SU-DHL-6 (cell line): ENCODE measurements at regions not wholly inside any gene's neighbourhood (a gene's known extent, or its start where the extent isn't known, plus 50 kb on each side); places are given as distances from the start of the nearest gene placed in this dataset.

Experiments
- H2AFZ ChIP-seq: fragments of 200-600 bp; sonication (generic); 2 replicates; pipeline ENCODE4 v1.6.1; 2014; ENCODE audit warnings: low read depth, mild to moderate bottlenecking, moderate library complexity, mixed read lengths, antibody characterized with exemption, low read length; ENCODE audit not compliant: severe bottlenecking
- H3F3A ChIP-seq: fragments of 200-600 bp; shearing (Covaris generic); 2 replicates; pipeline ENCODE4 v1.6.0; 2016; ENCODE audit warnings: antibody characterized with exemption, mild to moderate bottlenecking; ENCODE audit not compliant: insufficient read depth
- H3K27ac ChIP-seq: fragments of 200-600 bp; sonication (generic); 2 replicates; pipeline ENCODE4 v1.5.1; 2016; ENCODE audit warnings: low read depth, mild to moderate bottlenecking, low read length, moderate library complexity, mixed read lengths
- H3K27me3 ChIP-seq: fragments of 200-600 bp; sonication (generic), shearing (Covaris generic); 2 replicates; pipeline ENCODE4 v1.6.0; 2014; ENCODE audit warnings: mild to moderate bottlenecking, low read length
- H3K36me3 ChIP-seq: fragments of 200-600 bp; sonication (generic); 2 replicates; pipeline ENCODE4 v1.6.1; 2014; ENCODE audit warnings: mild to moderate bottlenecking, low read length, mixed read lengths
- H3K4me2 ChIP-seq: fragments of 300-600, 200-600 bp; shearing (Covaris generic), sonication (generic); 2 replicates; pipeline ENCODE4 v1.6.0; 2014; ENCODE audit warnings: low read length, low read depth, mild to moderate bottlenecking; ENCODE audit not compliant: poor library complexity, severe bottlenecking
- H3K4me3 ChIP-seq: fragments of 200-600 bp; sonication (generic); 2 replicates; pipeline ENCODE4 v1.5.1; 2014; ENCODE audit warnings: antibody characterized with exemption, low read length, mild to moderate bottlenecking, mixed read lengths; ENCODE audit not compliant: insufficient read depth, poor library complexity, severe bottlenecking
- H3K79me2 ChIP-seq: fragments of 200-600 bp; sonication (generic); 2 replicates; pipeline ENCODE4 v1.6.1; 2014; ENCODE audit warnings: mild to moderate bottlenecking, low read length, moderate library complexity; ENCODE audit not compliant: insufficient read depth
- H3K9ac ChIP-seq: fragments of 200-600 bp; sonication (generic); 2 replicates; pipeline ENCODE4 v1.7.0; 2014; ENCODE audit warnings: mild to moderate bottlenecking, low read length
- H3K9me2 ChIP-seq: fragments of 200-600 bp; sonication (generic); replicated peaks from 2 replicates; pipeline ENCODE4 v1.6.1; 2014; ENCODE audit warnings: low read length; ENCODE audit not compliant: insufficient read depth
- H3K9me3 ChIP-seq: fragments of 200-600 bp; sonication (generic); 2 replicates; pipeline ENCODE4 v1.6.1; 2014; ENCODE audit warnings: low read length, mixed read lengths; ENCODE audit not compliant: insufficient read depth
- H4K20me1 ChIP-seq: fragments of 200-600 bp; sonication (generic); 2 replicates; pipeline ENCODE4 v1.6.1; 2014; ENCODE audit warnings: low read depth, mild to moderate bottlenecking, antibody characterized with exemption, low read length, moderate library complexity, mixed read lengths
- CTCF ChIP-seq: fragments of 200-600 bp; sonication (generic); IDR thresholded peaks from one replicate; pipeline ENCODE4 v1.5.1; 2017; ENCODE audit warnings: antibody characterized with exemption, mild to moderate bottlenecking, low read length, moderate library complexity; ENCODE audit not compliant: insufficient read depth, poor library complexity, severe bottlenecking
- EZH2phosphoT487 ChIP-seq: fragments of 200-600 bp; sonication (generic), shearing (Covaris generic); conservative IDR thresholded peaks from 2 replicates; pipeline ENCODE4 v1.6.1; 2018; ENCODE audit warnings: mild to moderate bottlenecking, antibody characterized with exemption, low read length, moderate library complexity, mixed read lengths

GRCh38 chr21:33985117-33986050 lies 69.8 kb upstream of the ATP5PO start:
- H2AFZ ChIP-seq: no peak overlapping the region
- TF ChIP-seq CTCF: no peak
- no peak for TF ChIP-seq EZH2phosphoT487
- no peak overlapping the region for H3K4me2 ChIP-seq
- H3K9me3 ChIP-seq: no peaks in the 10 kb centered on the region
- no peaks in the 10 kb centered on the region for H3K27me3 ChIP-seq
- no peak overlapping the region for H3K9ac ChIP-seq
- no peak overlapping the region for H3K27ac ChIP-seq
- no peaks in the 10 kb centered on the region for H4K20me1 ChIP-seq
- H3K9me2 ChIP-seq: no peaks in the 10 kb centered on the region
- no peaks in the 10 kb centered on the region for H3K36me3 ChIP-seq
- H3F3A ChIP-seq: no peaks in the 10 kb centered on the region
- H3K4me3 ChIP-seq: no peak overlapping the region
- H3K79me2 ChIP-seq: no peaks in the 10 kb centered on the region

GRCh38 chr21:33984021-33984481 lies 68.4 kb upstream of the ATP5PO start:
- H3K27ac ChIP-seq: no peak overlapping the region
- no peak for TF ChIP-seq EZH2phosphoT487
- no peak for TF ChIP-seq CTCF
- no peaks in the 10 kb centered on the region for H3F3A ChIP-seq
- no peaks in the 10 kb centered on the region for H3K79me2 ChIP-seq
- no peak overlapping the region for H3K4me3 ChIP-seq
- H3K27me3 ChIP-seq: no peaks in the 10 kb centered on the region
- no peaks in the 10 kb centered on the region for H3K9me2 ChIP-seq
- H3K9ac ChIP-seq: no peak overlapping the region
- H3K4me2 ChIP-seq: no peak overlapping the region
- H2AFZ ChIP-seq: no peak overlapping the region
- H4K20me1 ChIP-seq: no peaks in the 10 kb centered on the region
- H3K9me3 ChIP-seq: no peaks in the 10 kb centered on the region
- H3K36me3 ChIP-seq: no peaks in the 10 kb centered on the region

- Histone ChIP-seq H3F3A (no peaks in the 10 kb centered on the region), H3K4me2 (no peak overlapping the region), H4K20me1 (no peaks in the 10 kb centered on the region), H3K4me3 (no peak overlapping the region), H3K36me3 (no peaks in the 10 kb centered on the region), H3K9ac (no peak overlapping the region), H3K79me2 (no peaks in the 10 kb centered on the region), H2AFZ (no peak overlapping the region), H3K9me3 (no peaks in the 10 kb centered on the region), H3K27ac (no peak overlapping the region), H3K27me3 (no peaks in the 10 kb centered on the region), H3K9me2 (no peaks in the 10 kb centered on the region)
- TF ChIP-seq EZH2phosphoT487 (no peak), CTCF (no peak)
These were observed 65.9 kb upstream of the ATP5PO start for GRCh38 chr21:33981391-33982101.
